ENCODE measurements at regions not wholly inside any gene's neighbourhood (a gene's known extent, or its start where the extent isn't known, plus 50 kb on each side); places are given as distances from the start of the nearest gene placed in this dataset.
A peak's percentile ranks its signal among the peaks of the same experiment; 100 is the strongest.

DNA sequence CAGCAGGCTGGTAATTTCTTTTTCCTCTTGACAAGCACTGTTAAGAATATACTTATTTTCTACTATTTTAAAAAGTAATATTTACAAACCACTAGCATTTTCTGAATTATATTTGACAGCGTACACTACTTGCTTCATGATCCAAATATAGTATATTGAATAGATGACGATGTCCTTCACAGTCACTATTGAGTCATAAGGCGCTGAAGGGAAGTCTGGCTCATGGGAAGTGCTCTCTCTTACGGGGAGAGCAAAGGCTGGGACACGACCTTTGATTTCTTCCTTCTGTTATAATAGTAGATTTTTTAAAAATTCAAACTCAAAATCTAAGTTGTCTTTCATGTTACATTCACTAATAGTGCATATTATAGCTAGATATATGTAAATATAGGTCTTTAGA lies 357.1 kb downstream of the SOCS6 start:
- Mint-ChIP-seq H3K9me3 (peaks cover 0 to 5% (median under 1%) of the 10 kb centered on the region in 8 donors), H3K27ac (no peak overlapping the region), H3K36me3 (no peaks in the 10 kb centered on the region), H3K27me3 (no peaks in the 10 kb centered on the region), H3K4me3 (no peak overlapping the region), H3K4me1 (peaks cover 5 to 10% (median 6%) of the 10 kb centered on the region in 4 donors)
- intact Hi-C loops (cut with micrococcal nuclease): loop anchor here (5.0 kb wide), 1 partner anchor 36 kb away; no protein-coding TSS in a partner anchor
- Histone ChIP-seq H3K9me3 (ENCODE audit: control insufficient read depth in 1 of 2, low read length in 2 of 2) (no peaks in the 10 kb centered on the region), H3K27me3 (ENCODE audit: insufficient read depth, low read length) (no peaks in the 10 kb centered on the region), H3K4me3 (ENCODE audit: low read length in 2 of 2) (no peak overlapping the region), H3K27ac (ENCODE audit: low read depth, low read length) (no peak overlapping the region), H3K36me3 (ENCODE audit: insufficient read depth, low read length) (no peaks in the 10 kb centered on the region), H3K4me1 (ENCODE audit: insufficient read depth, low read length) (peaks cover 7% of the 10 kb centered on the region)
- POLR2A ChIA-PET (ENCODE audit: partially characterized antibody): interaction anchor here (0.6 to 1.4 kb wide), 3 partner anchors 10 to 26 kb away, joined by 3 to 4 read pairs (median 3); no protein-coding TSS in a partner anchor
- DNase-seq: no peak
- CTCF ChIA-PET (ENCODE audit: partially characterized antibody): interaction anchor here (1.2 kb wide), 1 partner anchor 22 kb away, joined by 3 read pairs; no protein-coding TSS in a partner anchor

GRCh38 chr18:70643812-70644211 lies 355.0 kb downstream of the SOCS6 start:
- intact Hi-C loops (cut with micrococcal nuclease): no loop called here
- Mint-ChIP-seq H3K27ac (no peak overlapping the region), H3K36me3 (no peaks in the 10 kb centered on the region), H3K27me3 (no peaks in the 10 kb centered on the region), H3K4me1 (peaks cover 0 to 4% (median 3%) of the 10 kb centered on the region in 4 donors), H3K4me3 (no peak overlapping the region), H3K9me3 (peaks cover 0 to 8% (median 3%) of the 10 kb centered on the region in 8 donors)
- Histone ChIP-seq H3K4me1 (ENCODE audit: insufficient read depth, low read length) (no peaks in the 10 kb centered on the region), H3K36me3 (ENCODE audit: insufficient read depth, low read length) (no peaks in the 10 kb centered on the region), H3K9me3 (ENCODE audit: control insufficient read depth in 1 of 2, low read length in 2 of 2) (no peaks in the 10 kb centered on the region), H3K27ac (ENCODE audit: low read depth, low read length) (no peak overlapping the region), H3K4me3 (ENCODE audit: low read length in 2 of 2) (no peak overlapping the region), H3K27me3 (ENCODE audit: insufficient read depth, low read length) (no peaks in the 10 kb centered on the region)
- CTCF ChIA-PET (ENCODE audit: partially characterized antibody): interaction anchor here (1.3 kb wide), 1 partner anchor 16 kb away, joined by 3 read pairs; no protein-coding TSS in a partner anchor
- POLR2A ChIA-PET (ENCODE audit: partially characterized antibody): no interaction called here
- no peak for DNase-seq

- no peak overlapping the region for H3K27ac ChIP-seq (ENCODE audit: low read depth, low read length)
- H3K4me3 ChIP-seq (ENCODE audit: low read length in 2 of 2): no peak overlapping the region
- no peaks in the 10 kb centered on the region for H3K36me3 ChIP-seq (ENCODE audit: insufficient read depth, low read length)
- H3K4me1 ChIP-seq (ENCODE audit: insufficient read depth, low read length): no peaks in the 10 kb centered on the region
- CTCF ChIA-PET (ENCODE audit: partially characterized antibody): interaction anchor here (0.7 kb wide), 1 partner anchor 13 kb away, joined by 3 read pairs; no protein-coding TSS in a partner anchor
- Mint-ChIP-seq H3K27ac (no peak overlapping the region), H3K4me1 (peaks cover 0 to 4% (median 3%) of the 10 kb centered on the region in 4 donors), H3K9me3 (peaks cover 0 to 8% (median 5%) of the 10 kb centered on the region in 8 donors), H3K36me3 (no peaks in the 10 kb centered on the region), H3K27me3 (no peaks in the 10 kb centered on the region), H3K4me3 (no peak overlapping the region)
- H3K9me3 ChIP-seq (ENCODE audit: control insufficient read depth in 1 of 2, low read length in 2 of 2): no peaks in the 10 kb centered on the region
- H3K27me3 ChIP-seq (ENCODE audit: insufficient read depth, low read length): no peaks in the 10 kb centered on the region
- no peak for DNase-seq
- intact Hi-C loops (cut with micrococcal nuclease): no loop called here
- POLR2A ChIA-PET (ENCODE audit: partially characterized antibody): interaction anchor here (1.1 kb wide), 1 partner anchor 18 kb away, joined by 3 read pairs; no protein-coding TSS in a partner anchor
Measured at GRCh38 chr18:70641156-70641775, 352.4 kb downstream of the SOCS6 start.

- H3K4me3 ChIP-seq (ENCODE audit: low read length in 2 of 2): no peak overlapping the region
- no peak overlapping the region for H3K27ac ChIP-seq (ENCODE audit: low read depth, low read length)
- no peaks in the 10 kb centered on the region for H3K27me3 Mint-ChIP-seq
Measured at GRCh38 chr18:70640336-70640887, 351.6 kb downstream of the SOCS6 start.

DNA sequence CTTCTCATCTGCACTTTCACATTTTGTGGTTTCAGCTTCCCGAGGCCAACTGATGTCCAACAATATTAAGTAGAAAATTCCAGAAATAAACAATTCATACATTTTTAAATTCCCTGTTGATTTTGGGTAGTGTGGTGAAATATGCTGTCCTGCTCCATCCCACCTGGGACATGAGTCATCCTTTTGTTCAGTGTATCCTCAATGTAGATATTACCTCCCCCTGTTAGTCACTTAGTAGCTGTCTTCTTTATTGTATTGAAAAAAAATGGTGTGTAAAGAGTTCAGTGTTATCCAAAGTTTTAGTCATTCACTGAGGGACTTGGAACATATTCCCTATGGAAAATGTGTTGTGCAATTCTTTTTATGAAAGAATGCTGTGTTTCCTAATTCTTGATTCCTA lies 348.1 kb downstream of the SOCS6 start:
- ChIA-PET POLR2A (ENCODE audit: partially characterized antibody) (interaction anchor here (0.7 to 1.1 kb wide), 2 partner anchors 14 kb away, joined by 3 to 4 read pairs; no protein-coding TSS in a partner anchor), CTCF (ENCODE audit: partially characterized antibody) (interaction anchor here (2.1 kb wide), 1 partner anchor 22 kb away, joined by 4 read pairs; no protein-coding TSS in a partner anchor)
- Mint-ChIP-seq H3K27me3 (no peaks in the 10 kb centered on the region), H3K4me3 (no peak overlapping the region), H3K4me1 (peaks cover 0 to 3% (median 1%) of the 10 kb centered on the region in 4 donors), H3K9me3 (peaks cover 0 to 8% (median 5%) of the 10 kb centered on the region in 8 donors), H3K36me3 (no peaks in the 10 kb centered on the region), H3K27ac (no peak overlapping the region)
- no peak overlapping the region for H3K4me3 ChIP-seq (ENCODE audit: low read length in 2 of 2)
- no peaks in the 10 kb centered on the region for H3K27me3 ChIP-seq (ENCODE audit: insufficient read depth, low read length)
- H3K27ac ChIP-seq (ENCODE audit: low read depth, low read length): no peak overlapping the region
- no peak for DNase-seq
- peaks cover under 1% of the 10 kb centered on the region for H3K4me1 ChIP-seq (ENCODE audit: insufficient read depth, low read length)
- H3K36me3 ChIP-seq (ENCODE audit: insufficient read depth, low read length): no peaks in the 10 kb centered on the region
- H3K9me3 ChIP-seq (ENCODE audit: control insufficient read depth in 1 of 2, low read length in 2 of 2): no peaks in the 10 kb centered on the region
- intact Hi-C loops (cut with micrococcal nuclease): no loop called here

More at GRCh38 chr18:70640336-70640887, 351.6 kb downstream of the SOCS6 start:
- Mint-ChIP-seq H3K4me1 (peaks cover 0 to 4% (median 3%) of the 10 kb centered on the region in 4 donors), H3K4me3 (peak overlapping the region in 5 of 8 donors; percentile 13 to 58 (median 33)), H3K9me3 (peaks cover 0 to 8% (median 5%) of the 10 kb centered on the region in 8 donors), H3K27ac (peak overlapping the region in 5 of 7 donors; percentile 60 to 92 (median 70)), H3K36me3 (no peaks in the 10 kb centered on the region)
- no peak for DNase-seq
- no peaks in the 10 kb centered on the region for H3K36me3 ChIP-seq (ENCODE audit: insufficient read depth, low read length)
- CTCF ChIA-PET (ENCODE audit: partially characterized antibody): interaction anchor here (0.7 kb wide), 1 partner anchor 14 kb away, joined by 3 read pairs; no protein-coding TSS in a partner anchor
- no peaks in the 10 kb centered on the region for H3K4me1 ChIP-seq (ENCODE audit: insufficient read depth, low read length)
- intact Hi-C loops (cut with micrococcal nuclease): no loop called here
- H3K9me3 ChIP-seq (ENCODE audit: control insufficient read depth in 1 of 2, low read length in 2 of 2): no peaks in the 10 kb centered on the region
- H3K27me3 ChIP-seq (ENCODE audit: insufficient read depth, low read length): no peaks in the 10 kb centered on the region
- POLR2A ChIA-PET (ENCODE audit: partially characterized antibody): interaction anchor here (1.1 kb wide), 1 partner anchor 19 kb away, joined by 3 read pairs; no protein-coding TSS in a partner anchor

DNA sequence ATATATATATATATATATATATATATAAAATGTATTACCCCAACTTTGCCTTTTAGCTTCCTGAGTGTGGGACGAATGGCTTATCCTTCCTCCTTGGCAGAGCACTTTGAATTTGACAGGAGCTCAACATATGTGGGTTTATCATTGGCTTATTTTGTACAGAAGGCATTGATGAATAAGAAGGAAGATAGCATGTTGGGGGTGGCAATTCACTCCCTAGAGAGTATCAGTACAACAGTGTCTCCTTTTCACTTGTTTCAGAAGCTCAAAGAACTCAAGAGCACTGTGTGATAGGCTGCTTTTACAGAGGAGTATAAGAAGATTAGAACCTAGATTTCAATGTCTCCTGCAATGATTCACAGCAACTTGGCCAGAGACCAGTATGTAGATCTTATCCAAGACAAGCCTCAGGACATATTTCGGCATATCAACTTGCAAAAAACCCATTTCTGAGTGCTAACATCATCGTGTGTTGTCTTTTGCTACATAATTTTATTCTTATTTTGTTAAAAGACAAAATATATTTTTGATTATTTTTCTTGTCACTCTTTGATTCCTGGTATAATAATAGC lies 345.8 kb downstream of the SOCS6 start:
- intact Hi-C loops (cut with micrococcal nuclease): no loop called here
- CTCF ChIA-PET (ENCODE audit: partially characterized antibody): interaction anchor here (1.8 kb wide), 1 partner anchor 12 kb away, joined by 8 read pairs; no protein-coding TSS in a partner anchor

More for the DNA sequence above, 345.8 kb downstream of the SOCS6 start:
- no peak overlapping the region for H3K27ac Mint-ChIP-seq
- no peaks in the 10 kb centered on the region for H3K36me3 Mint-ChIP-seq
- Histone ChIP-seq H3K4me3 (ENCODE audit: low read length in 2 of 2) (no peak overlapping the region), H3K27ac (ENCODE audit: low read depth, low read length) (no peak overlapping the region), H3K4me1 (ENCODE audit: insufficient read depth, low read length) (peaks cover 13% of the 10 kb centered on the region), H3K27me3 (ENCODE audit: insufficient read depth, low read length) (no peaks in the 10 kb centered on the region), H3K9me3 (ENCODE audit: control insufficient read depth in 1 of 2, low read length in 2 of 2) (no peaks in the 10 kb centered on the region), H3K36me3 (ENCODE audit: insufficient read depth, low read length) (no peaks in the 10 kb centered on the region)
- DNase-seq: no peak
- peaks cover 0 to 4% (median under 1%) of the 10 kb centered on the region in 4 donors for H3K4me1 Mint-ChIP-seq
- POLR2A ChIA-PET (ENCODE audit: partially characterized antibody): interaction anchor here (0.6 to 2.5 kb wide), 2 partner anchors 13 to 63 kb away, joined by 3 to 9 read pairs; no protein-coding TSS in a partner anchor
- H3K4me3 Mint-ChIP-seq: peak overlapping the region in 1 of 8 donors; percentile 12
- no peaks in the 10 kb centered on the region for H3K27me3 Mint-ChIP-seq
- H3K9me3 Mint-ChIP-seq: peaks cover 2 to 10% (median 5%) of the 10 kb centered on the region in 8 donors
